ENCODE measurements at regions not wholly inside any gene's neighbourhood (a gene's known extent, or its start where the extent isn't known, plus 50 kb on each side); places are given as distances from the start of the nearest gene placed in this dataset.

DNA sequence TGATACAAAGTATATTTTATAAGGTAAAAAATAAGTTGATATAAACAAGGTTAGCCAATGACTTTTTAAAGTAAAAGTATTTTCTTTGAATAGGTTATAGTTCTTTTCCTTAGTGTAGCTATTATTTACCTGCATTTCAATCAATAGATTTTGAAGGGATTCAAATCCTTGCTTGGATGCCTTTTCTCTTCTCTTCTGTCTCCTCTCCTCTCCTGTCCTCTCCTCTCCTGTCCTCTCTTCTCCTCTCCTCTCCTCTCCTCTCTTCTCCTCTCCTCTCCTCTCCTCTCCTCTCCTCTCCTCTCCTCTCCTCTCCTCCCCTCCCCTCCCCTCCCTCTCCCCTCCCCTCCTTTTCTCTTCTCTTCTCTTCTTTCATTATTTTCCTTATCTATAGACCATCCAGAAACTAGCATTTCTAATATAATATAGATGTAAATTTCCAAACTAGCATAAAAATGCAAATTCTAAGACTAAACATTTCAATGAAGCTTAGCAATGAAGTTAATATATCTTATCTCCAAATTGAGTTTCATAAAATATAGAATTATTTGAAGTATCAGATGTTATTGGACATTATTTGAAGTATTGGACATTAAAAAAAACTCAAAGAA lies 60.5 kb upstream of the PRKCQ start:
- DNase-seq (ENCODE audit: low read depth), result no peak

- no peak for DNase-seq (ENCODE audit: low read depth)
Measured at GRCh38 chr10:6637053-6637452, 57.0 kb upstream of the PRKCQ start.

DNA sequence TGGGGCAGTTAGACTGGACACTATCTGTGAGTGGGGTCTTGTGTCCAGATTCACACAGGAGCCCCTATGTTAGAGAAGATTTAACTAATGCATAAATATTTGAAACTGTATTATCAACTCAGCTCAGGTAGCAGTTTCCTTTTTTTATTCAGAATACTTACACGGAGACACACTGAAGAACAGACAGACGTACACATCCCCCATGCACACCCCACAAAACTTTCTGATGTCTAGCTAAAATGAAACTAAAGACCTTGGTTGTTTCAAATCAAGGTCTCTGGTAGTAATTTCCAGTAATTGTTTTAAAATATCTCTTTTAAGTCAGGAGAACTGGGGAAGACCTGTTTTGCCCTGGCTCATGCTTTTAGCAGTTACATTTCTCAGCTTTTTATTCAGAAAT lies 55.7 kb upstream of the PRKCQ start:
- DNase-seq (ENCODE audit: low read depth), result no peak
